Endothelial cell of umbilical vein (primary cell): ENCODE measurements at regions not wholly inside any gene's neighbourhood (a gene's known extent, or its start where the extent isn't known, plus 50 kb on each side); places are given as distances from the start of the nearest gene placed in this dataset.

Source experiments
- BruUV-seq: library from RNA; stranded (reverse); fragments of 400-500 nt; replicated peaks from 2 replicates; lab custom pipeline; 2021; lab: Mats Ljungman, UMichigan
- CTCF ChIA-PET: fragments of 300-600, 350-600 bp; sonication (Branson Sonifier 250); formaldehyde crosslinking; loops from one replicate; lab custom pipeline; 2021; ENCODE audit warnings: antibody characterized with exemption, inconsistent platforms; lab: Charles Lee
- POLR2A ChIA-PET: fragments of 300-600, 350-600 bp; sonication (Branson Sonifier 250); formaldehyde crosslinking; loops from one replicate; lab custom pipeline; 2021; ENCODE audit warnings: antibody characterized with exemption, inconsistent platforms; lab: Charles Lee
- DNase-seq: peaks from one replicate; pipeline ENCODE4 v3.0.0-alpha.2; 2011; ENCODE audit warnings: low read depth, low spot score
- FAIRE-seq: peaks from 2 replicates; lab custom pipeline; 2011; peaks lifted over from hg19 to GRCh38; lab: Jason Lieb, UNC
- H2AFZ ChIP-seq: 2 replicates; pipeline ENCODE4 v1.6.0; 2012; ENCODE audit warnings: low read depth, low read length, control low read depth, inconsistent platforms
- H3K27ac ChIP-seq: 2 replicates; pipeline ENCODE4 v1.5.1; 2011; ENCODE audit warnings: low read depth, mild to moderate bottlenecking, control low read depth, low read length, moderate library complexity; ENCODE audit not compliant: insufficient read depth
- H3K27me3 ChIP-seq, 2 experiments: 2 replicates each; pipeline versions ENCODE4 v1.6.0 to v1.6.1; 2011; ENCODE audit warnings: low read length in 2 of 2, mixed read lengths in 1 of 2; ENCODE audit not compliant: control insufficient read depth in 2 of 2, insufficient read depth in 2 of 2
- H3K36me3 ChIP-seq, 2 experiments: 2 replicates in 1 of 2; 3 replicates in 1 of 2; pipeline ENCODE4 v1.5.1; 2011; ENCODE audit warnings: low read length in 2 of 2, mild to moderate bottlenecking in 1 of 2, moderate library complexity in 1 of 2; ENCODE audit not compliant: control insufficient read depth in 2 of 2, insufficient read depth in 2 of 2; ENCODE audit errors: extremely low read depth in 1 of 2
- H3K4me1 ChIP-seq: 3 replicates; pipeline ENCODE4 v1.5.1; 2011; ENCODE audit warnings: mild to moderate bottlenecking, low read length; ENCODE audit not compliant: control insufficient read depth, insufficient read depth; ENCODE audit errors: extremely low read depth
- H3K4me2 ChIP-seq: 2 replicates; pipeline ENCODE4 v1.6.1; 2011; ENCODE audit warnings: low read length, control low read depth, mixed read lengths; ENCODE audit not compliant: insufficient read depth
- H3K4me3 ChIP-seq, 3 experiments: fragments of 200-600 bp in 1 of 3; sonication (generic), shearing (Covaris generic) in 1 of 3; replicated peaks in 1 of 3; 2 replicates each; pipeline ENCODE4 v1.5.1; 2011 to 2016; ENCODE audit warnings: control low read depth in 3 of 3, low read length in 3 of 3, mild to moderate bottlenecking in 2 of 3, inconsistent platforms in 1 of 3, low read depth in 1 of 3, moderate library complexity in 1 of 3; ENCODE audit not compliant: insufficient read depth in 1 of 3
- H3K79me2 ChIP-seq: 2 replicates; pipeline ENCODE4 v1.6.0; 2012; ENCODE audit warnings: low read length, inconsistent platforms; ENCODE audit not compliant: control insufficient read depth, insufficient read depth
- H3K9ac ChIP-seq: replicated peaks from 2 replicates; pipeline ENCODE3; 2011; ENCODE audit warnings: low read length, control low read depth; ENCODE audit not compliant: insufficient read depth; ENCODE audit errors: extremely low read depth
- H3K9me1 ChIP-seq: replicated peaks from 3 replicates; pipeline ENCODE4 v1.6.0; 2011; ENCODE audit warnings: mild to moderate bottlenecking, low read length; ENCODE audit not compliant: control insufficient read depth, insufficient read depth; ENCODE audit errors: extremely low read depth
- H3K9me3 ChIP-seq: replicated peaks from 2 replicates; pipeline ENCODE4 v1.5.1; 2012; ENCODE audit warnings: low read length, inconsistent platforms; ENCODE audit not compliant: control insufficient read depth, insufficient read depth
- H4K20me1 ChIP-seq: replicated peaks from 2 replicates; pipeline ENCODE3; 2011; ENCODE audit warnings: mild to moderate bottlenecking, low read length; ENCODE audit not compliant: control insufficient read depth, insufficient read depth; ENCODE audit errors: extremely low read depth
- CTCF ChIP-seq, 2 donors: IDR thresholded peaks; 1 replicate in 1 of 2; 2 replicates in 1 of 2; pipeline ENCODE4 v1.5.1; 2011; ENCODE audit warnings: low read length in 2 of 2, mild to moderate bottlenecking in 2 of 2, moderate library complexity in 2 of 2, control low read depth in 1 of 2, inconsistent platforms in 1 of 2, low read depth in 1 of 2; ENCODE audit not compliant: insufficient read depth in 1 of 2; ENCODE audit errors: extremely low read depth in 1 of 2
- EZH2 ChIP-seq: IDR thresholded peaks from 2 replicates; pipeline ENCODE4 v1.6.1; 2012; ENCODE audit warnings: borderline replicate concordance, low read depth, mild to moderate bottlenecking, moderate library complexity, low read length, inconsistent platforms; ENCODE audit not compliant: severe bottlenecking
- FOS ChIP-seq: IDR thresholded peaks from 2 replicates; pipeline ENCODE4 v1.6.1; 2011; ENCODE audit warnings: mild to moderate bottlenecking, low read length, moderate library complexity, borderline replicate concordance; ENCODE audit not compliant: insufficient read depth
- GATA2 ChIP-seq: IDR thresholded peaks from 2 replicates; pipeline ENCODE4 v1.7.0; 2011; ENCODE audit warnings: low read depth, mild to moderate bottlenecking, moderate library complexity, mixed read lengths, low read length; ENCODE audit not compliant: insufficient read length, insufficient read depth
- JUN ChIP-seq: IDR thresholded peaks from 2 replicates; pipeline ENCODE4 v1.6.1; 2011; ENCODE audit warnings: borderline replicate concordance, low read depth; ENCODE audit not compliant: insufficient read length, insufficient read depth
- MAX ChIP-seq: IDR thresholded peaks from 2 replicates; pipeline ENCODE4 v1.6.1; 2011; ENCODE audit not compliant: insufficient read depth, insufficient read length
- MYC ChIP-seq: IDR thresholded peaks from one replicate; pipeline ENCODE4 v1.6.1; 2011; ENCODE audit warnings: mild to moderate bottlenecking, low read depth, low read length
- POLR2A ChIP-seq: IDR thresholded peaks from 2 replicates; pipeline ENCODE4 v1.6.1; 2012; ENCODE audit warnings: low read depth, mild to moderate bottlenecking, control low read depth, low read length
- POLR2AphosphoS5 ChIP-seq: IDR thresholded peaks from 2 replicates; pipeline ENCODE4 v1.6.1; 2012; ENCODE audit warnings: low read depth, mild to moderate bottlenecking, control low read depth, low read length, moderate library complexity; ENCODE audit not compliant: insufficient read depth
- dilution Hi-C: fragments of 300-500 bp; cut with MboI; formaldehyde crosslinking; loops from one replicate; pipeline ENCODE4 v1.15.0; 2019; ENCODE audit warnings: low sequenced_read_pairs; ENCODE audit not compliant: extremely low pct_ligation_motif_present
- intact Hi-C: fragments of 100-400 bp; cut with micrococcal nuclease; formaldehyde crosslinking; loops from one replicate; pipeline ENCODE4 v1.10.0; 2022

GRCh38 chr17:77845541-77846225 is 112.8 kb upstream of the TNRC6C start:
- Histone ChIP-seq H4K20me1 (no peaks in the 10 kb centered on the region), H3K9me3 (no peaks in the 10 kb centered on the region), H3K4me3 (no peak overlapping the region), H3K4me2 (no peak overlapping the region), H2AFZ (no peak overlapping the region), H3K36me3 (no peaks in the 10 kb centered on the region), H3K79me2 (no peaks in the 10 kb centered on the region), H3K27me3 (no peaks in the 10 kb centered on the region), H3K4me1 (peaks cover 8% of the 10 kb centered on the region), H3K9ac (no peak overlapping the region), H3K9me1 (no peaks in the 10 kb centered on the region), H3K27ac (no peak overlapping the region)
- ChIA-PET CTCF (interaction anchor here (0.5 to 5.0 kb wide), 2 partner anchors 12 to 752 kb away, joined by 3 to 16 read pairs; no protein-coding TSS in a partner anchor), POLR2A (no interaction called here)
- no peak for FAIRE-seq
- DNase-seq, result no peak
- dilution Hi-C loops (no loop called here), intact Hi-C loops (no loop called here)
- no peak for TF ChIP-seq MYC
- TF ChIP-seq POLR2AphosphoS5, result no peak
- no TSS peak for BruUV-seq

GRCh38 chr17:77846531-77847085 is 111.9 kb upstream of the TNRC6C start:
- dilution Hi-C loops (no loop called here), intact Hi-C loops (no loop called here)
- H3K9me3 ChIP-seq, result no peaks in the 10 kb centered on the region
- BruUV-seq, result no TSS peak
- H3K27me3 ChIP-seq, result no peaks in the 10 kb centered on the region
- H3K79me2 ChIP-seq, result no peaks in the 10 kb centered on the region
- DNase-seq, result no peak
- ChIA-PET POLR2A (no interaction called here), CTCF (interaction anchor here (0.5 to 5.0 kb wide), 2 partner anchors 12 to 751 kb away, joined by 3 to 16 read pairs; no protein-coding TSS in a partner anchor)
- H3K4me2 ChIP-seq, result no peak overlapping the region
- peaks cover 8% of the 10 kb centered on the region for H3K4me1 ChIP-seq
- TF ChIP-seq GATA2 (no peak), JUN (no peak), MAX (no peak), FOS (no peak), MYC (no peak), EZH2 (no peak), POLR2A (no peak), CTCF (IDR thresholded peaks at IDR 0.05; ENCODE audit: extremely low read depth in 1 of 2, insufficient read depth in 1 of 2, low read depth in 1 of 2, low read length in 2 of 2) (no peak), POLR2AphosphoS5 (no peak)
- no peaks in the 10 kb centered on the region for H3K36me3 ChIP-seq
- H3K9me1 ChIP-seq, result no peaks in the 10 kb centered on the region
- no peak for FAIRE-seq
- H2AFZ ChIP-seq, result no peak overlapping the region
- H3K9ac ChIP-seq, result no peak overlapping the region
- H3K27ac ChIP-seq, result no peak overlapping the region
- no peaks in the 10 kb centered on the region for H4K20me1 ChIP-seq
- no peak overlapping the region for H3K4me3 ChIP-seq
